GM23338 (cell line): ENCODE measurements at regions not wholly inside any gene's neighbourhood (a gene's known extent, or its start where the extent isn't known, plus 50 kb on each side); places are given as distances from the start of the nearest gene placed in this dataset.

Experiments
- ATAC-seq: fragments of 200-7000 bp; cut with Tn5 transposase; 3 replicates; pipeline ENCODE4 v1.9.1; 2020
- DNase-seq: peaks from one replicate; pipeline ENCODE4 v3.0.0-alpha.2; 2015; ENCODE audit warnings: low spot score
- H2AFZ ChIP-seq: fragments of 200-600 bp; sonication (generic); 2 replicates; pipeline ENCODE4 v1.8.0; 2016; ENCODE audit warnings: antibody characterized with exemption, mild to moderate bottlenecking, moderate library complexity
- H3F3A ChIP-seq: fragments of 200-600 bp; sonication (generic); replicated peaks from 2 replicates; pipeline ENCODE4 v1.8.0; 2017; ENCODE audit warnings: antibody characterized with exemption, mixed run types, low read depth
- H3K27ac ChIP-seq: fragments of 200-600 bp; sonication (generic); 2 replicates; pipeline ENCODE4 v1.6.1; 2016; ENCODE audit warnings: low read depth
- H3K27me3 ChIP-seq: fragments of 200-600 bp; sonication (generic); 2 replicates; pipeline ENCODE4 v1.8.0; 2016; ENCODE audit warnings: mild to moderate bottlenecking, mixed run types, moderate library complexity; ENCODE audit not compliant: insufficient read depth
- H3K36me3 ChIP-seq: fragments of 200-600 bp; sonication (generic); 2 replicates; pipeline ENCODE4 v1.8.0; 2016; ENCODE audit warnings: mild to moderate bottlenecking; ENCODE audit not compliant: insufficient read depth
- H3K4me1 ChIP-seq: fragments of 200-600 bp; sonication (generic); 2 replicates; pipeline ENCODE4 v1.8.0; 2016; ENCODE audit warnings: mild to moderate bottlenecking, moderate library complexity; ENCODE audit not compliant: insufficient read depth
- H3K4me2 ChIP-seq: fragments of 200-600 bp; sonication (generic); 2 replicates; pipeline ENCODE4 v1.7.1; 2017; ENCODE audit warnings: mixed run types
- H3K4me3 ChIP-seq: fragments of 200-600 bp; sonication (generic); 2 replicates; pipeline ENCODE4 v1.6.1; 2016; ENCODE audit warnings: mixed run types
- H3K79me2 ChIP-seq: fragments of 200-600 bp; sonication (generic); replicated peaks from 2 replicates; pipeline ENCODE4 v1.8.0; 2017; ENCODE audit warnings: mild to moderate bottlenecking; ENCODE audit not compliant: insufficient read depth
- H3K9me2 ChIP-seq: fragments of 200-600 bp; sonication (generic); 2 replicates; pipeline ENCODE4 v1.8.0; 2017; ENCODE audit not compliant: insufficient read depth
- H4K20me1 ChIP-seq: fragments of 200-600 bp; sonication (generic); replicated peaks from 2 replicates; pipeline ENCODE4 v1.8.0; 2017; ENCODE audit warnings: mild to moderate bottlenecking; ENCODE audit not compliant: insufficient read depth
- H3K27ac Mint-ChIP-seq: 2 replicates; pipeline ENCODE4 v1.8.0; 2020; ENCODE audit warnings: inconsistent platforms, mild to moderate bottlenecking, moderate library complexity, mixed read lengths
- H3K27me3 Mint-ChIP-seq: 3 replicates; pipeline ENCODE4 v1.8.0; 2022; ENCODE audit warnings: low read depth, mild to moderate bottlenecking, moderate library complexity, mixed read lengths, inconsistent platforms; ENCODE audit not compliant: insufficient read depth, poor library complexity
- H3K36me3 Mint-ChIP-seq: 3 replicates; pipeline ENCODE4 v1.8.0; 2021; ENCODE audit warnings: low read depth, mild to moderate bottlenecking, inconsistent platforms, moderate library complexity, mixed read lengths
- H3K4me1 Mint-ChIP-seq: 3 replicates; pipeline ENCODE4 v1.8.0; 2020; ENCODE audit warnings: mild to moderate bottlenecking, inconsistent platforms, mixed read lengths
- H3K4me3 Mint-ChIP-seq: 3 replicates; pipeline ENCODE4 v1.8.0; 2021; ENCODE audit warnings: moderate library complexity, mild to moderate bottlenecking, inconsistent platforms, mixed read lengths
- H3K9me3 Mint-ChIP-seq: 3 replicates; pipeline ENCODE4 v1.8.0; 2020; ENCODE audit warnings: moderate library complexity, mild to moderate bottlenecking, inconsistent platforms, mixed read lengths
- CREB1 ChIP-seq: fragments of 250-450 bp; sonication (Bioruptor Pico); IDR thresholded peaks from 2 replicates; pipeline ENCODE4 v1.5.0; 2020; ENCODE audit warnings: low read depth, mild to moderate bottlenecking, moderate library complexity
- EZH2 ChIP-seq: fragments of 200-600 bp; sonication (generic); IDR thresholded peaks from one replicate; pipeline ENCODE4 v1.8.0; 2017; ENCODE audit warnings: antibody characterized with exemption, mild to moderate bottlenecking, low read depth; ENCODE audit not compliant: unreplicated experiment
- EZH2phosphoT487 ChIP-seq: fragments of 200-600 bp; sonication (generic); IDR thresholded peaks from one replicate; pipeline ENCODE4 v1.8.1; 2018; ENCODE audit warnings: antibody characterized with exemption; ENCODE audit not compliant: unreplicated experiment
- JUNB ChIP-seq: IDR thresholded peaks from one replicate; pipeline ENCODE4 v1.6.1; 2016; ENCODE audit warnings: antibody characterized with exemption; ENCODE audit not compliant: unreplicated experiment
- NANOG ChIP-seq: IDR thresholded peaks from 2 replicates; pipeline ENCODE4 v1.6.1; 2016; ENCODE audit warnings: antibody characterized with exemption, borderline replicate concordance
- POLR2AphosphoS5 ChIP-seq: IDR thresholded peaks from 2 replicates; pipeline ENCODE4 v1.6.1; 2016; ENCODE audit warnings: antibody characterized with exemption, low read depth
- STAT1 ChIP-seq: IDR thresholded peaks from one replicate; pipeline ENCODE4 v1.6.1; 2016; ENCODE audit warnings: antibody characterized with exemption; ENCODE audit not compliant: unreplicated experiment
- ZNF114 ChIP-seq: fragments of 250-450 bp; sonication (Bioruptor Pico); IDR thresholded peaks from 2 replicates; pipeline ENCODE4 v1.5.0; 2020; ENCODE audit warnings: mild to moderate bottlenecking, moderate library complexity
- ZNF331 ChIP-seq: fragments of 250-450 bp; sonication (Bioruptor Pico); IDR thresholded peaks from 2 replicates; pipeline ENCODE4 v1.5.0; 2020; ENCODE audit warnings: low read depth, mild to moderate bottlenecking, moderate library complexity
- TF ChIP-seq, protein P1 (sequence below), 2 experiments: fragments of 200-600 bp in 1 of 2; sonication (generic) in 1 of 2; conservative IDR thresholded peaks; 2 replicates each; pipeline versions ENCODE4 v1.5.1 to v1.6.1; 2016 to 2017; ENCODE audit warnings: antibody characterized with exemption in 2 of 2, low read depth in 2 of 2, mild to moderate bottlenecking in 2 of 2, moderate library complexity in 1 of 2
- TF ChIP-seq, protein P2 (sequence below): fragments of 250-450 bp; sonication (Bioruptor Pico); IDR thresholded peaks from 2 replicates; pipeline ENCODE4 v1.5.0; 2020; ENCODE audit warnings: mild to moderate bottlenecking, moderate library complexity
- TF ChIP-seq, protein P3 (sequence below): IDR thresholded peaks from 2 replicates; pipeline ENCODE4 v1.6.1; 2016; ENCODE audit warnings: antibody characterized with exemption
- TF ChIP-seq, protein P4 (sequence below): IDR thresholded peaks from one replicate; pipeline ENCODE4 v1.6.1; 2018; ENCODE audit warnings: antibody characterized with exemption; ENCODE audit not compliant: unreplicated experiment

DNA sequence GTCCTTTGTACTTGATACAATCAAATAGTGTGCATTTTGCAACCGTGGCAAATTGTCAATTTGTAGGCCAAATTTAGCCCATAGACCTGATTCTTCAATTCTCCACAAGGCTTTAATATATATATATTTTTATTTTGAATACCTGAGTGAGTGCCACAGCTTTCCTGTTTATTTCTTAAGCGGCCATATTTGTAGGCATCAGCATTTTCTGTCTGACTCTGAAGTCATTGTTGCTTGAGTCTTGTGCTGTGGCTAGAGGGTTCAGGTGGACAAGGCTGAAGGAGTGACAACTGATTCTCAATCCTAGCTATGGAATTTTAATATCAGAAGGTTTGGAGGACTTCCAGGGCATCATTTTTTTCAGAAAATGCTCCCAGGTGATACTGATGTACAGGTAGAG lies 75.6 kb upstream of the NAALADL2 start:
- no peaks in the 10 kb centered on the region; the same call in 2 of the 3 replicates for H3K36me3 Mint-ChIP-seq
- peaks cover 2% of the 10 kb centered on the region for H3K27me3 Mint-ChIP-seq
- Histone ChIP-seq H3K27me3 (no peaks in the 10 kb centered on the region), H3K79me2 (no peaks in the 10 kb centered on the region), H3K4me2 (no peak overlapping the region), H2AFZ (no peak overlapping the region), H3F3A (no peaks in the 10 kb centered on the region), H4K20me1 (no peaks in the 10 kb centered on the region), H3K27ac (no peak overlapping the region), H3K36me3 (no peaks in the 10 kb centered on the region), H3K4me1 (no peaks in the 10 kb centered on the region), H3K4me3 (no peak overlapping the region), H3K9me2 (0 out of 2 replicates have a peak, but pooled peaks cover 5% of the 10 kb centered on the region)
- H3K27ac Mint-ChIP-seq = no peak overlapping the region
- H3K4me1 Mint-ChIP-seq = no peaks in the 10 kb centered on the region; the same call in 2 of the 3 replicates
- ATAC-seq (no peak), DNase-seq (no peak)
- TF ChIP-seq EZH2phosphoT487 (no peak), JUNB (no peak), STAT1 (no peak), EZH2 (no peak), NANOG (no peak), CREB1 (CRISPR knock-in tag) (no peak), ZNF331 (CRISPR knock-in tag) (no peak), ZNF114 (CRISPR knock-in tag) (no peak), POLR2AphosphoS5 (no peak)
- TF ChIP-seq, protein P1, sequence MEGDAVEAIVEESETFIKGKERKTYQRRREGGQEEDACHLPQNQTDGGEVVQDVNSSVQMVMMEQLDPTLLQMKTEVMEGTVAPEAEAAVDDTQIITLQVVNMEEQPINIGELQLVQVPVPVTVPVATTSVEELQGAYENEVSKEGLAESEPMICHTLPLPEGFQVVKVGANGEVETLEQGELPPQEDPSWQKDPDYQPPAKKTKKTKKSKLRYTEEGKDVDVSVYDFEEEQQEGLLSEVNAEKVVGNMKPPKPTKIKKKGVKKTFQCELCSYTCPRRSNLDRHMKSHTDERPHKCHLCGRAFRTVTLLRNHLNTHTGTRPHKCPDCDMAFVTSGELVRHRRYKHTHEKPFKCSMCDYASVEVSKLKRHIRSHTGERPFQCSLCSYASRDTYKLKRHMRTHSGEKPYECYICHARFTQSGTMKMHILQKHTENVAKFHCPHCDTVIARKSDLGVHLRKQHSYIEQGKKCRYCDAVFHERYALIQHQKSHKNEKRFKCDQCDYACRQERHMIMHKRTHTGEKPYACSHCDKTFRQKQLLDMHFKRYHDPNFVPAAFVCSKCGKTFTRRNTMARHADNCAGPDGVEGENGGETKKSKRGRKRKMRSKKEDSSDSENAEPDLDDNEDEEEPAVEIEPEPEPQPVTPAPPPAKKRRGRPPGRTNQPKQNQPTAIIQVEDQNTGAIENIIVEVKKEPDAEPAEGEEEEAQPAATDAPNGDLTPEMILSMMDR (conservative IDR thresholded peaks at IDR 0.05; ENCODE audit: low read depth in 2 of 2) = no peak
- TF ChIP-seq, protein P2, sequence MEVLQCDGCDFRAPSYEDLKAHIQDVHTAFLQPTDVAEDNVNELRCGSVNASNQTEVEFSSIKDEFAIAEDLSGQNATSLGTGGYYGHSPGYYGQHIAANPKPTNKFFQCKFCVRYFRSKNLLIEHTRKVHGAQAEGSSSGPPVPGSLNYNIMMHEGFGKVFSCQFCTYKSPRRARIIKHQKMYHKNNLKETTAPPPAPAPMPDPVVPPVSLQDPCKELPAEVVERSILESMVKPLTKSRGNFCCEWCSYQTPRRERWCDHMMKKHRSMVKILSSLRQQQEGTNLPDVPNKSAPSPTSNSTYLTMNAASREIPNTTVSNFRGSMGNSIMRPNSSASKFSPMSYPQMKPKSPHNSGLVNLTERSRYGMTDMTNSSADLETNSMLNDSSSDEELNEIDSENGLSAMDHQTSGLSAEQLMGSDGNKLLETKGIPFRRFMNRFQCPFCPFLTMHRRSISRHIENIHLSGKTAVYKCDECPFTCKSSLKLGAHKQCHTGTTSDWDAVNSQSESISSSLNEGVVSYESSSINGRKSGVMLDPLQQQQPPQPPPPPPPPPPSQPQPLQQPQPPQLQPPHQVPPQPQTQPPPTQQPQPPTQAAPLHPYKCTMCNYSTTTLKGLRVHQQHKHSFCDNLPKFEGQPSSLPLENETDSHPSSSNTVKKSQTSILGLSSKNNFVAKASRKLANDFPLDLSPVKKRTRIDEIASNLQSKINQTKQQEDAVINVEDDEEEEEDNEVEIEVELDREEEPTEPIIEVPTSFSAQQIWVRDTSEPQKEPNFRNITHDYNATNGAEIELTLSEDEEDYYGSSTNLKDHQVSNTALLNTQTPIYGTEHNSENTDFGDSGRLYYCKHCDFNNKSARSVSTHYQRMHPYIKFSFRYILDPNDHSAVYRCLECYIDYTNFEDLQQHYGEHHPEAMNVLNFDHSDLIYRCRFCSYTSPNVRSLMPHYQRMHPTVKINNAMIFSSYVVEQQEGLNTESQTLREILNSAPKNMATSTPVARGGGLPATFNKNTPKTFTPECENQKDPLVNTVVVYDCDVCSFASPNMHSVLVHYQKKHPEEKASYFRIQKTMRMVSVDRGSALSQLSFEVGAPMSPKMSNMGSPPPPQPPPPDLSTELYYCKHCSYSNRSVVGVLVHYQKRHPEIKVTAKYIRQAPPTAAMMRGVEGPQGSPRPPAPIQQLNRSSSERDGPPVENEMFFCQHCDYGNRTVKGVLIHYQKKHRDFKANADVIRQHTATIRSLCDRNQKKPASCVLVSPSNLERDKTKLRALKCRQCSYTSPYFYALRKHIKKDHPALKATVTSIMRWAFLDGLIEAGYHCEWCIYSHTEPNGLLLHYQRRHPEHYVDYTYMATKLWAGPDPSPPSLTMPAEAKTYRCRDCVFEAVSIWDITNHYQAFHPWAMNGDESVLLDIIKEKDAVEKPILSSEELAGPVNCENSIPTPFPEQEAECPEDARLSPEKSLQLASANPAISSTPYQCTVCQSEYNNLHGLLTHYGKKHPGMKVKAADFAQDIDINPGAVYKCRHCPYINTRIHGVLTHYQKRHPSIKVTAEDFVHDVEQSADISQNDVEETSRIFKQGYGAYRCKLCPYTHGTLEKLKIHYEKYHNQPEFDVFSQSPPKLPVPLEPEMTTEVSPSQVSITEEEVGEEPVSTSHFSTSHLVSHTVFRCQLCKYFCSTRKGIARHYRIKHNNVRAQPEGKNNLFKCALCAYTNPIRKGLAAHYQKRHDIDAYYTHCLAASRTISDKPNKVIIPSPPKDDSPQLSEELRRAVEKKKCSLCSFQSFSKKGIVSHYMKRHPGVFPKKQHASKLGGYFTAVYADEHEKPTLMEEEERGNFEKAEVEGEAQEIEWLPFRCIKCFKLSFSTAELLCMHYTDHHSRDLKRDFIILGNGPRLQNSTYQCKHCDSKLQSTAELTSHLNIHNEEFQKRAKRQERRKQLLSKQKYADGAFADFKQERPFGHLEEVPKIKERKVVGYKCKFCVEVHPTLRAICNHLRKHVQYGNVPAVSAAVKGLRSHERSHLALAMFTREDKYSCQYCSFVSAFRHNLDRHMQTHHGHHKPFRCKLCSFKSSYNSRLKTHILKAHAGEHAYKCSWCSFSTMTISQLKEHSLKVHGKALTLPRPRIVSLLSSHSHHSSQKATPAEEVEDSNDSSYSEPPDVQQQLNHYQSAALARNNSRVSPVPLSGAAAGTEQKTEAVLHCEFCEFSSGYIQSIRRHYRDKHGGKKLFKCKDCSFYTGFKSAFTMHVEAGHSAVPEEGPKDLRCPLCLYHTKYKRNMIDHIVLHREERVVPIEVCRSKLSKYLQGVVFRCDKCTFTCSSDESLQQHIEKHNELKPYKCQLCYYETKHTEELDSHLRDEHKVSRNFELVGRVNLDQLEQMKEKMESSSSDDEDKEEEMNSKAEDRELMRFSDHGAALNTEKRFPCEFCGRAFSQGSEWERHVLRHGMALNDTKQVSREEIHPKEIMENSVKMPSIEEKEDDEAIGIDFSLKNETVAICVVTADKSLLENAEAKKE = no peak
- TF ChIP-seq, protein P3, sequence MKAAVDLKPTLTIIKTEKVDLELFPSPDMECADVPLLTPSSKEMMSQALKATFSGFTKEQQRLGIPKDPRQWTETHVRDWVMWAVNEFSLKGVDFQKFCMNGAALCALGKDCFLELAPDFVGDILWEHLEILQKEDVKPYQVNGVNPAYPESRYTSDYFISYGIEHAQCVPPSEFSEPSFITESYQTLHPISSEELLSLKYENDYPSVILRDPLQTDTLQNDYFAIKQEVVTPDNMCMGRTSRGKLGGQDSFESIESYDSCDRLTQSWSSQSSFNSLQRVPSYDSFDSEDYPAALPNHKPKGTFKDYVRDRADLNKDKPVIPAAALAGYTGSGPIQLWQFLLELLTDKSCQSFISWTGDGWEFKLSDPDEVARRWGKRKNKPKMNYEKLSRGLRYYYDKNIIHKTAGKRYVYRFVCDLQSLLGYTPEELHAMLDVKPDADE = no peak
- TF ChIP-seq, protein P4, sequence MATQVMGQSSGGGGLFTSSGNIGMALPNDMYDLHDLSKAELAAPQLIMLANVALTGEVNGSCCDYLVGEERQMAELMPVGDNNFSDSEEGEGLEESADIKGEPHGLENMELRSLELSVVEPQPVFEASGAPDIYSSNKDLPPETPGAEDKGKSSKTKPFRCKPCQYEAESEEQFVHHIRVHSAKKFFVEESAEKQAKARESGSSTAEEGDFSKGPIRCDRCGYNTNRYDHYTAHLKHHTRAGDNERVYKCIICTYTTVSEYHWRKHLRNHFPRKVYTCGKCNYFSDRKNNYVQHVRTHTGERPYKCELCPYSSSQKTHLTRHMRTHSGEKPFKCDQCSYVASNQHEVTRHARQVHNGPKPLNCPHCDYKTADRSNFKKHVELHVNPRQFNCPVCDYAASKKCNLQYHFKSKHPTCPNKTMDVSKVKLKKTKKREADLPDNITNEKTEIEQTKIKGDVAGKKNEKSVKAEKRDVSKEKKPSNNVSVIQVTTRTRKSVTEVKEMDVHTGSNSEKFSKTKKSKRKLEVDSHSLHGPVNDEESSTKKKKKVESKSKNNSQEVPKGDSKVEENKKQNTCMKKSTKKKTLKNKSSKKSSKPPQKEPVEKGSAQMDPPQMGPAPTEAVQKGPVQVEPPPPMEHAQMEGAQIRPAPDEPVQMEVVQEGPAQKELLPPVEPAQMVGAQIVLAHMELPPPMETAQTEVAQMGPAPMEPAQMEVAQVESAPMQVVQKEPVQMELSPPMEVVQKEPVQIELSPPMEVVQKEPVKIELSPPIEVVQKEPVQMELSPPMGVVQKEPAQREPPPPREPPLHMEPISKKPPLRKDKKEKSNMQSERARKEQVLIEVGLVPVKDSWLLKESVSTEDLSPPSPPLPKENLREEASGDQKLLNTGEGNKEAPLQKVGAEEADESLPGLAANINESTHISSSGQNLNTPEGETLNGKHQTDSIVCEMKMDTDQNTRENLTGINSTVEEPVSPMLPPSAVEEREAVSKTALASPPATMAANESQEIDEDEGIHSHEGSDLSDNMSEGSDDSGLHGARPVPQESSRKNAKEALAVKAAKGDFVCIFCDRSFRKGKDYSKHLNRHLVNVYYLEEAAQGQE = no peak
- H3K4me3 Mint-ChIP-seq = no peak overlapping the region
- peaks cover 8% of the 10 kb centered on the region; the same call in 1 of the 3 replicates for H3K9me3 Mint-ChIP-seq
